ENCODE measurements at regions not wholly inside any gene's neighbourhood (a gene's known extent, or its start where the extent isn't known, plus 50 kb on each side); places are given as distances from the start of the nearest gene placed in this dataset.

DNA sequence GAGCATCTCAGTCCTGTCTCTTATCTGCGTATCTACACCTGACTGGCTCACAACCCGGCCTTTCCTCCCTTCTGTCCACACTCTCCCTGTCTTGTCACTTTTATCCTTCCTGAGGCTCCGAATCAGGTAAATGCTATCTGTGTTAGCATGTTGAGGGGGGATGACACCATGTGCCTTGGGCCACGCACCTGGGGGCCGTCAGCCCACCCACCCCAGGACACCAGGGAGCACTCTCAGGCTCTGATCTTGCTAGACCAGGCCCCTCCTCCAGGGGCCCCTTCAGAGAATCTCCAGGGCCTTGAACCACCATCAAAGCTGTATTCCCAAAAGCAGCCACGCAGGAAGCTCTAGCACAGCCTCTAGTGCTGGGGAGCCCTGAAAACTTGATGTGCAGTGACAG is 278.7 kb upstream of the SHH start:
- ATAC-seq (ENCODE audit: low read depth) (no peak), DNase-seq (no peak)
- intact Hi-C loops (cut with micrococcal nuclease) = no loop called here
- POLR2A ChIA-PET = no interaction called here
- Mint-ChIP-seq H3K4me1 (no peaks in the 10 kb centered on the region), H3K36me3 (ENCODE audit: low read depth) (no peaks in the 10 kb centered on the region), H3K27ac (no peak overlapping the region), H3K4me3 (no peak overlapping the region), H3K27me3 (peaks cover 3% of the 10 kb centered on the region), H3K9me3 (no peaks in the 10 kb centered on the region)
- CTCF ChIA-PET = no interaction called here
- TF ChIP-seq, protein P1, sequence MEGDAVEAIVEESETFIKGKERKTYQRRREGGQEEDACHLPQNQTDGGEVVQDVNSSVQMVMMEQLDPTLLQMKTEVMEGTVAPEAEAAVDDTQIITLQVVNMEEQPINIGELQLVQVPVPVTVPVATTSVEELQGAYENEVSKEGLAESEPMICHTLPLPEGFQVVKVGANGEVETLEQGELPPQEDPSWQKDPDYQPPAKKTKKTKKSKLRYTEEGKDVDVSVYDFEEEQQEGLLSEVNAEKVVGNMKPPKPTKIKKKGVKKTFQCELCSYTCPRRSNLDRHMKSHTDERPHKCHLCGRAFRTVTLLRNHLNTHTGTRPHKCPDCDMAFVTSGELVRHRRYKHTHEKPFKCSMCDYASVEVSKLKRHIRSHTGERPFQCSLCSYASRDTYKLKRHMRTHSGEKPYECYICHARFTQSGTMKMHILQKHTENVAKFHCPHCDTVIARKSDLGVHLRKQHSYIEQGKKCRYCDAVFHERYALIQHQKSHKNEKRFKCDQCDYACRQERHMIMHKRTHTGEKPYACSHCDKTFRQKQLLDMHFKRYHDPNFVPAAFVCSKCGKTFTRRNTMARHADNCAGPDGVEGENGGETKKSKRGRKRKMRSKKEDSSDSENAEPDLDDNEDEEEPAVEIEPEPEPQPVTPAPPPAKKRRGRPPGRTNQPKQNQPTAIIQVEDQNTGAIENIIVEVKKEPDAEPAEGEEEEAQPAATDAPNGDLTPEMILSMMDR (IDR thresholded peaks at IDR 0.05) = no peak

- CTCF ChIA-PET = no interaction called here
- Mint-ChIP-seq H3K27me3 (peaks cover 3% of the 10 kb centered on the region), H3K4me3 (no peak overlapping the region), H3K27ac (no peak overlapping the region), H3K36me3 (ENCODE audit: low read depth) (no peaks in the 10 kb centered on the region), H3K4me1 (no peaks in the 10 kb centered on the region), H3K9me3 (no peaks in the 10 kb centered on the region)
- DNase-seq (no peak), ATAC-seq (ENCODE audit: low read depth) (no peak)
- POLR2A ChIA-PET = no interaction called here
- TF ChIP-seq, protein P1 (IDR thresholded peaks at IDR 0.05) = no peak
- intact Hi-C loops (cut with micrococcal nuclease) = no loop called here
These were observed 277.0 kb upstream of the SHH start for GRCh38 chr7:156089222-156089621.

DNA sequence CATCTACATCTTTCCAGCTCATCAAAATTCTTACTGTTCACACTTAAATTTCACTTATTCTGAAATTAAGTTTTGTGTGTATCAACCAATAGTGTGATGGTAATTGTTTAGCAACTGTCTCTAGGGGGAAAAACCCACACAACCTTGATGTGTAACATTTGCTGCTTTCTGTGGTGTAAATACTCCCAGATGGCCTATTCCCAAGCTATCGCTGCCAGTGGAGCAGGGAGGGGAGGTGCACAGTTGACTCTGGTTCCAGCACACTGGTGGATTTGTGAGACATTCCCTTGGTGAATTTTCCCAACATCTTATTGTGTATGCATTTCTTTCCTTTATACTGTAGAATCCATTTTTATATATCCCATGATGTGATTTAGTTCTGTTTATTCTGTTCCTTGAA is 275.9 kb upstream of the SHH start:
- H3K4me1 Mint-ChIP-seq = no peaks in the 10 kb centered on the region
- no peaks in the 10 kb centered on the region for H3K36me3 Mint-ChIP-seq (ENCODE audit: low read depth)
- DNase-seq (no peak), ATAC-seq (ENCODE audit: low read depth) (no peak)
- intact Hi-C loops (cut with micrococcal nuclease) = no loop called here
- ChIA-PET CTCF (no interaction called here), POLR2A (no interaction called here)
- TF ChIP-seq, protein P1 (IDR thresholded peaks at IDR 0.05) = no peak
- H3K27ac Mint-ChIP-seq = no peak overlapping the region
- no peaks in the 10 kb centered on the region for H3K27me3 Mint-ChIP-seq
- H3K9me3 Mint-ChIP-seq = no peaks in the 10 kb centered on the region
- H3K4me3 Mint-ChIP-seq = no peak overlapping the region

DNA sequence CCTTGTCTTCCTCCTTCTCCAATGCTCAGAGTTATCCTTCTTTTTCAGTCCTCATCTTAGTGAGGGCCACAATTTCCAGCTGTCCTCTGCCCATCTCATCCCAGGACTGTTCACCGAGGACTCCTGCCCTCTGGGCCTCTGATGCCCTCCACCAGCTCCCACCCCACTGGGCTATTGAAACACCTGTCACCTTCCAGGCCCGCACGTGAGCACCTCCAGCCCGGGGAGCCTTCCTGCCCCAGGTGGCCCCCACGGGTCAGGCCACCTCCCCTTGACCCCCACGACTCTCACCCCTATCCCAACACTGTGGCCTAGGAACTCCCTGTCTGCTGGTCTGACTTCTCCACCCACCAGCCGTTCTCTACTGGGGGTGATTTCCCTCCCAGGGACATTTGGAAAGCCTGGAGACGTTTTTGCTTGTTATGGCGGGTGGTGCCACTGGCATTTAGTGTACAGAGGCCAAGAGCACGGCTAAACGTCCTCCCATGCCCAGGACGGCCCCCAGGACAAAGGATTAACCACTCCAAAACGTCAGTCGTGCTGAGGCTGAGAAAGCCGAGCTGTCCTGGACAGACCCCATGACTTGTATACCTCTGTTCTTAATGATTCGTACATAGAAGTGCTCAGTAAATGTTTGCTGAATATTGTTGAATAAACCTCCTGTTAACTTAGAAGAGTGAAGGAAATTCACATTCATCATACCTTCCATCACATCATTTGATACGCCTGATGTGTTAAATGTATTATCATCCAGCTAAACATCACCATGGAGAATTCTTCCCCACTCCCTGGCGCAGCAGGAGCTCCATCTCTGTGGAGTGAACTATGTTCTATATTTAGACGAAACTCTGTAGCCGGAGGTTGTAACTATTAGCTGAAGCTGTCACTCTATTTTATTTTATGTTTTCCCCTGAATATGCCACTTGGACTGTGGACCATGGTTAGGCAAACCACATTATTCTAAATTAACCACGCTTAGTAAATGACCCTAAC is 270.1 kb upstream of the SHH start:
- Mint-ChIP-seq H3K27ac (no peak overlapping the region), H3K9me3 (no peaks in the 10 kb centered on the region), H3K36me3 (ENCODE audit: low read depth) (no peaks in the 10 kb centered on the region), H3K4me3 (no peak overlapping the region), H3K4me1 (no peaks in the 10 kb centered on the region), H3K27me3 (no peaks in the 10 kb centered on the region)
- intact Hi-C loops (cut with micrococcal nuclease) = no loop called here
- ChIA-PET CTCF (no interaction called here), POLR2A (no interaction called here)
- DNase-seq (no peak), ATAC-seq (ENCODE audit: low read depth) (no peak)
- TF ChIP-seq, protein P1 (IDR thresholded peaks at IDR 0.05) = no peak

DNA sequence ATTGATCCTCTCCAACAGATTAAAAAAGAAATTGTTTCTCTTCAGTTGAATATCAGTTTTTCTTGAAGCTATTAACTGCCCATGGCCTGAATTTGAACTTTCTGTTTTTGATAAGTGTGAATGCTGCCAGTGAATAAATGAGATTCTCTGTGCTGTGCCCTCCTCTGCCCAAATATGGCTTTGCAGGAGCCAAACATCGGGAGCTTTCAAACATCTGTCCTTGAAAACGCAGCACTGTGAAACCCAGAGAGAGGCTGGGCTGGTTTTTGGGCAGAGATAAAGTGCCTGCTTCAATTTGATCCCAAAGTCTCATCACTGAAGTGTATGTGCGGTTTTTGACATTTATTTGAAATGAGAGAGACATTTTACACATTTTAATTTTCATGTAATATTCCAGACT is 268.3 kb upstream of the SHH start:
- H3K4me1 Mint-ChIP-seq = no peaks in the 10 kb centered on the region
- peaks cover 1% of the 10 kb centered on the region for H3K27me3 Mint-ChIP-seq
- H3K27ac Mint-ChIP-seq = no peak overlapping the region
- H3K36me3 Mint-ChIP-seq (ENCODE audit: low read depth) = no peaks in the 10 kb centered on the region
- POLR2A ChIA-PET = no interaction called here
- DNase-seq (no peak), ATAC-seq (ENCODE audit: low read depth) (no peak)
- intact Hi-C loops (cut with micrococcal nuclease) = no loop called here
- TF ChIP-seq, protein P1 (IDR thresholded peaks at IDR 0.05) = no peak
- H3K4me3 Mint-ChIP-seq = no peak overlapping the region
- H3K9me3 Mint-ChIP-seq = no peaks in the 10 kb centered on the region
- CTCF ChIA-PET = no interaction called here

All from activated B cell treated with CpG ODN at 0.5 μM for 24 hours (primary cell).